Ishikawa (cell line): ENCODE measurements at regions not wholly inside any gene's neighbourhood (a gene's known extent, or its start where the extent isn't known, plus 50 kb on each side); places are given as distances from the start of the nearest gene placed in this dataset.

ENCODE experiments used
- CEBPB ChIP-seq: IDR thresholded peaks from 2 replicates; pipeline ENCODE4 v1.6.1; 2012
- CREB1 ChIP-seq: IDR thresholded peaks from 2 replicates; pipeline ENCODE4 v1.6.1; 2012; ENCODE audit warnings: low read depth
- EGR1 ChIP-seq: IDR thresholded peaks from 2 replicates; pipeline ENCODE4 v1.6.1; 2012
- EP300 ChIP-seq: IDR thresholded peaks from 2 replicates; pipeline ENCODE4 v1.6.1; 2012; ENCODE audit warnings: borderline replicate concordance
- FOXM1 ChIP-seq: IDR thresholded peaks from 2 replicates; pipeline ENCODE4 v1.6.1; 2012; ENCODE audit warnings: low read depth, borderline replicate concordance
- MAX ChIP-seq: IDR thresholded peaks from 2 replicates; pipeline ENCODE4 v1.6.1; 2012
- NFIC ChIP-seq: IDR thresholded peaks from 2 replicates; pipeline ENCODE4 v1.6.1; 2012
- RAD21 ChIP-seq: IDR thresholded peaks from 2 replicates; pipeline ENCODE4 v1.6.1; 2012; ENCODE audit warnings: low read depth
- REST ChIP-seq: IDR thresholded peaks from 2 replicates; pipeline ENCODE4 v1.6.1; 2012; ENCODE audit warnings: low read depth, mild to moderate bottlenecking
- TAF1 ChIP-seq: IDR thresholded peaks from 2 replicates; pipeline ENCODE4 v1.6.1; 2012; ENCODE audit warnings: low read depth, mild to moderate bottlenecking
- TCF12 ChIP-seq: IDR thresholded peaks from 2 replicates; pipeline ENCODE4 v1.6.1; 2012; ENCODE audit warnings: low read depth
- TEAD4 ChIP-seq: IDR thresholded peaks from 2 replicates; pipeline ENCODE4 v1.6.1; 2012
- USF1 ChIP-seq: IDR thresholded peaks from 2 replicates; pipeline ENCODE4 v1.6.1; 2012
- YY1 ChIP-seq: IDR thresholded peaks from 2 replicates; pipeline ENCODE4 v1.6.1; 2012; ENCODE audit warnings: low read depth
- ZBTB7A ChIP-seq: IDR thresholded peaks from 2 replicates; pipeline ENCODE4 v1.6.1; 2012; ENCODE audit warnings: low read depth

DNA sequence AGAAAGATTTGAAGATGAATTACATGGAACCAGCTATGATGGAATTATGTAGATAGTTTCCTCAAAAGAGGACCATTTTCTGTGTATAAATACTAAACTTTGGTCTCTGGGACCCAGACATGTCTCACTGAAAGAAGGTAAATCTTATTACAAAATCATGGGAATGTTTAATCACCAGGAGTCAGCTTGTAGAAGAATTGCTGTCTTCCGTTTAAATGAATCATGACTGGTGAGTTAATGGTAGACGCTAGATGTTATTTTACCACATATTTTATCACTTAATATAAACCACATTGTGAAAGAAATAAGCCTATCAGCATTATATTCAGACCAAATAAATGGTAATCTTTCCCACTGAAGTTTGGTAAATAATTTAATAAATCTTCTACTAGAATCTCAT, 322.3 kb upstream of the SUCLG2 start:
- no peak for TF ChIP-seq FOXM1
- no peak for TF ChIP-seq TAF1
- TF ChIP-seq RAD21, result no peak
- no peak for TF ChIP-seq EGR1
- TF ChIP-seq EP300, result no peak
- no peak for TF ChIP-seq TCF12
- TF ChIP-seq ZBTB7A, result no peak
- no peak for TF ChIP-seq YY1
- TF ChIP-seq NFIC, result no peak
- TF ChIP-seq USF1, result no peak
- TF ChIP-seq REST, result no peak
- no peak for TF ChIP-seq MAX
- TF ChIP-seq CREB1, result no peak
- TF ChIP-seq CEBPB, result no peak
- TF ChIP-seq TEAD4, result no peak

DNA sequence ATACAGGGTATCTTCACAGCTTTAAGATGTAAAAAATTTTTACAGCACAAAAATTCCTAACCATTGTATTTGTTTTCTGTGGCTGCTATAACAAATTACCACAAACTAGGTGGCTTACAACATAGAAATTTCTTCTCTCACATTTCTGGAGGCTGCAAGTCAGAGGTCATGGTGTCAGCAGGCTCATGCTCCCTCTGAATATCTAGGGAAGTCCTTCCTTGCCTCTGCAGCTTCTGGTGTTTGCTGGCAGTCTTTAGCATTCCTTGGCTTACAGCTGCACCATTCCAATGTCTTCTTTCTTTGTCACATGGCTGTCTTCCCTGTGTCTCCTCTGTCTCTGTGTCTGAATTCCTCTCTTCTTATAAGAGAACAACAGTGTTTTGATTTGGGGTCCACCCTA, 310.2 kb upstream of the SUCLG2 start:
- TF ChIP-seq CREB1, result no peak
- no peak for TF ChIP-seq CEBPB
- no peak for TF ChIP-seq TEAD4
- no peak for TF ChIP-seq REST
- TF ChIP-seq NFIC, result no peak
- TF ChIP-seq TAF1, result no peak
- TF ChIP-seq MAX, result no peak
- TF ChIP-seq EGR1, result no peak

DNA sequence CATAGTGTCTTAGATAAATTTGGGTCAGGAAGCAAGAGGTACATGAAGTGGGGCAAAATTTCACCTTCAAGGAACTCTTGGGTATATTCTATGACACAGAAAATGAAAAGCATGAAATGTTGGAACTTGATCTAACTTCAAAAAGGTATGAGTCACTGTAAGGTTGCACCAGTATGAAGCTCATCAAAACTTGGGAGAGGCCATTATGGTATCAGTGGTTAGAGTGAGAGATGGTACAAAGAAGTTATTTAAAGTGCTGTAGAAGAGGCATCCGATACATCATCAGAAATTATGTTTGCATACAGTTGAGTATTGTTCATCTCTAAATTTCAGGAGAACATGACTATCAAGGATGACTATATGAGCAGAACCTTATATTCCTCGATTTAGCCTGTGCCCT, 302.9 kb upstream of the SUCLG2 start:
- no peak for TF ChIP-seq FOXM1
- no peak for TF ChIP-seq EP300
- no peak for TF ChIP-seq EGR1
- no peak for TF ChIP-seq CREB1
- no peak for TF ChIP-seq NFIC

DNA sequence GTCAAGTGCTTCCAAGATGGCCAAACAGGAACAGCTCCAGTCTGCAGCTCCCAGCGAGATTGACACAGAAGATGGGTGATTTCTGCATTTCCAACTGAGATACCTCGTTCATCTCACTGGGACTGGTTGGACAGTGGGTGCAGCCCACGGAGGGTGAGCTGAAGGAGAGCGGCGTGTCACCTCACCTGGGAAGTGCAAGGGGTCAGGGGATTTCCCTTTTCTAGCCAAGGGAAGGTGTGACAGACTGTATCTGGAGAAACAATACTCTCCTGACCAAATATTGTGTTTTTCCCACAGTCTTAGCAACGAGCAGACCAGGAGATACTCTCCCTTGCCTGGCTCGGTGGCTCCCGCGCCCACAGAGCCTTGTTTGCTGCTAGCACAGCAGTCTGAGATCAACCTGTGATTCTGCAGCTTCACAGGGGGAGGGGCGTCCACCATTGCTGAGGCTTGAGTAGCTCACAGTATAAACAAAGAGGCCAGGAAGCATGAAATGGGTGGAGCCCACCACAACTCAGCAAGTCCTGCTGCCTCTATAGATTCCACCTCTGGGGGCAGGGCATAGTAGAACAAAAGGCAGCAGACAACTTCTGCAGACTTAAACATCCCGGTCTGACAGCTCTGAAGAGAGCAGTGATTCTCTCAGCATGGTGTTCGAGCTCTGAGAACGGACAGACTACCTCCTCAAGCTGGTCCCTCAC, 293.5 kb upstream of the SUCLG2 start:
- TF ChIP-seq REST (no peak), EGR1 (no peak), ZBTB7A (no peak), TEAD4 (no peak), CREB1 (no peak), YY1 (no peak), TCF12 (no peak), CEBPB (no peak), MAX (no peak), RAD21 (no peak), NFIC (no peak), TAF1 (no peak), EP300 (no peak), USF1 (no peak)

DNA sequence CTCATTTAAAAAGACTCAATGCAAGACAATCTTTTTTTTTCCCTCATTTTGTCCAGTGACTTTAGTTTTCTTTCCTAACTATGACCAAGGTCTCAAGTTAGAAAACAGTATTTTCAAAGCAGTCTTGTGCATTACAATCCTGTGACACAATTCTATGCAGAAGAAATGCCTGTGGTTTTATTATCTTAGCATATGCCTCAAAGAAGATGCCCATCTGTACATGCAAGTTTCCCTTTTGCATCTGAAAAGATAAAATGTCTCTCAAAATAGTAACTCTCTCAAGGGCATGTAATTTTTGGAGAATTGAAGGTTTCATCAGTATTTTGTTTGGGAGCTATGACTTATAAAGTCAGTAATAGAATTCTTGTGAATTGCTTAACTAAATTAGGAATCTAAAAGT, 292.0 kb upstream of the SUCLG2 start:
- TF ChIP-seq REST (no peak), ZBTB7A (no peak), USF1 (no peak), TAF1 (no peak), YY1 (no peak)
